ENCODE measurements at regions not wholly inside any gene's neighbourhood (a gene's known extent, or its start where the extent isn't known, plus 50 kb on each side); places are given as distances from the start of the nearest gene placed in this dataset.

GRCh38 chr2:240287011-240287410, 146.6 kb upstream of the OTOS start:
- DNase-seq (ENCODE audit: low read depth, low spot score): no peak
- in situ Hi-C loops (cut with HindIII; ENCODE audit: low pct_unique_long_range_greater_than_20kb, low sequenced_read_pairs): no loop called here

DNA sequence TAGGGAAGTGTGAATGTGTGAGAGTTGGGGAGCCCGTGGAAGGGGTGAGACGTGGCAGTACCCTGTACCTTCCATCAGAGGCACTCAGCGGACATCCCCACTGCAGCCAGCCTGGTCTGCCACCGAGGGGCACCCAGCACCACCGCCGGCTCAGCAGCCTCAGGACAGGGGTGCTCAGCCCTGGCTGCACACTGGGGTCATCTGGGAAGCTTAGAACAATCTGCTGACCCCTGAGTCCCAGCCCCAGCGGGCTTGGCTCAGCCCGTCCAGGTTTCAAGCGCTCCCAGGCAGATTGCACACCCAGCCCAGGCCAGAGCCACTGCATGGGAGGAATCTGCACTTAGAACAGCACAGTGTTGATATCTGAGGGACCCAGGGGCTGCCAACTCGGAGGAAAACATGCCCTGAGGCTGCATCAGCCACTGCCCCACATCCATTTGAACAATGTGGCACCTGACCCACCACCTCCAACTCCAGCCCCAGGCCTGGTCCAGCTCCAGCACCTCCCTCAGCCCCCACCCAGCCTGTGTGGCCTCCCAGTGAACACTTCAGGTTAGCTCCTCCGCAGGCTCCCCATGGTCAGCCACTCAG, 147.1 kb upstream of the OTOS start:
- no peak for DNase-seq (ENCODE audit: low read depth, low spot score)
- in situ Hi-C loops (cut with HindIII; ENCODE audit: low pct_unique_long_range_greater_than_20kb, low sequenced_read_pairs): no loop called here

- DNase-seq (ENCODE audit: low read depth, low spot score): no peak
- in situ Hi-C loops (cut with HindIII; ENCODE audit: low pct_unique_long_range_greater_than_20kb, low sequenced_read_pairs): no loop called here
Measured at GRCh38 chr2:240288087-240288521, 147.4 kb upstream of the GPC1 start.

GRCh38 chr2:240289701-240290431, 145.6 kb upstream of the GPC1 start:
- in situ Hi-C loops (cut with HindIII; ENCODE audit: low pct_unique_long_range_greater_than_20kb, low sequenced_read_pairs): no loop called here
- no peak for DNase-seq (ENCODE audit: low read depth, low spot score)

- DNase-seq (ENCODE audit: low read depth, low spot score): no peak
- in situ Hi-C loops (cut with HindIII; ENCODE audit: low pct_unique_long_range_greater_than_20kb, low sequenced_read_pairs): no loop called here
Measured at GRCh38 chr2:240290432-240291336, 144.8 kb upstream of the GPC1 start.

DNA sequence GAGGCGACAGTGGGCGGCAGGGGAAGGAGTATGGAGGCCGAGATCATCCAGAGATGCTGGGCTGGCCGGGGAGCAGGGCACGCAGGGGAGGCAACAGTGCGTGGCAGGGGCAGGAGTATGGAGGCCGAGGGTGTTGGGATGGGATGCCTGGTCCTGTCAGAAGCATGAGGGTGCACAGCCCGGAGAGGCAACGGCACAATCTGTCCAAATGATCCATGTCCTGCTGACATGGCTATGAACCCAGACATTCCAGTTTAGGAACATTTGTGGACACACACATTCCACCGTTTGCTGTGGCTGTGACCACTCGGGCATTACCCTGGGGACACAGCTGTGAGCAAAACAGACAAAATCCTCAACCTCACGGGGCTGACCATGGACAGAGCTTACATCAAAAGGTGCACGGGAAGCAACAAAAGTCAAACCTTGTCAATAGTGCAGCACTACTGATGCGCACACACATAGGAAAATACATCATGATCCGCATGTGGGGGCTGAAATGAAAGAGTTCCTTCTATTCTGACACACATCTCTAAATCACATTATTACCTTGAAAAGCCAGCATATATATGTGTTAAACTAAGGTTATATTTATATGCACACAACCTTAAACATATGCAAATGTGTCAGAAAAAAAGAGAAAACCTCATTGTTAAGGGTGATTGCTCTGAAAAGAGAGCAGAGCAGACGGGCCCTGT, 144.0 kb upstream of the GPC1 start:
- DNase-seq (ENCODE audit: low read depth, low spot score): no peak
- in situ Hi-C loops (cut with HindIII; ENCODE audit: low pct_unique_long_range_greater_than_20kb, low sequenced_read_pairs): no loop called here

- DNase-seq (ENCODE audit: low read depth, low spot score): no peak
- in situ Hi-C loops (cut with HindIII; ENCODE audit: low pct_unique_long_range_greater_than_20kb, low sequenced_read_pairs): no loop called here
Measured at GRCh38 chr2:240292035-240292574, 143.4 kb upstream of the GPC1 start.

DNA sequence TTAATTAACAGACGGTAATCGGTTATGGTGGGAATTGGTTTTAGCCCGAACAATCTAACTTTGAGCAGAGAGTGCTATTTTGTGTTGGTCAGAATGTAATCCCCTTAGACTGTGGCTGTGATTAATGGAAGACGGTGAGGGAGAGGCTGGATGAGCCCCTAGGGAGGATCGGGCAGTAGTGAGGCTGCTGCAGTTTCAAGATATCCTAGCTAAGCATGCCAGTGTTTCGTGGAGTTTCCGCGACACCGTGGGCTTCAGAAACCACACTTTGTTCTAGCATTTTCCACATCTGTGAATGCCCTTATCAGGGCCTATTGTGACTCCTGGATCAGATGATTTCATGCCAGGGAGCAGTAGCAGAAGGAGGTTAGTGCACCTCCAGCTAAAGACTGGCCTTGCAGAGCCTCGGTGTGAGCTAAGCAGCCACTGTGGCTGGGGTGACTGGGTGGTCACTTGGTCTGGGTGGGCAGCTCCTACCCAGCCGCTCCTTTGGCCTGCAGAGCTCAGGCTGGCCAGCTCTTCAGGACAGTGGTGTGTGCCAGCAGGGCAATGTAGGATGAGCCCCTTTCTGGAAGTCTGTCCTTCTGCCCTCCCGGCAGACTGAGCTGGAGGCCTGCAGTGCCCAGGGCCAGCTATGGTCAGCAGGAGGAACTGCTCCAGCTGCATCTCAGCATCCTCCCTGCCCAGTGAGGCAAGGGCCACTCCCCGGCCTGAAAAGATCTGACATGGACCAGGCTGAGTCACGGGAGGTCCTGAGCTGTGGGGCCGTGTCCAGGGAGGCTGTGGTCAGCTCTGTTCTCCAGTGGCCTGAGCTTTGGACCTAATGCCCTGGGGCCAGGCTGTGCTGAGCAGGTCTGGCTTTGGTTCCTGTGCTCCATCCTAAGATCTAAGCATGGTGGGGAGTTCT, 142.6 kb upstream of the GPC1 start:
- in situ Hi-C loops (cut with HindIII; ENCODE audit: low pct_unique_long_range_greater_than_20kb, low sequenced_read_pairs): no loop called here
- DNase-seq (ENCODE audit: low read depth, low spot score): no peak

DNA sequence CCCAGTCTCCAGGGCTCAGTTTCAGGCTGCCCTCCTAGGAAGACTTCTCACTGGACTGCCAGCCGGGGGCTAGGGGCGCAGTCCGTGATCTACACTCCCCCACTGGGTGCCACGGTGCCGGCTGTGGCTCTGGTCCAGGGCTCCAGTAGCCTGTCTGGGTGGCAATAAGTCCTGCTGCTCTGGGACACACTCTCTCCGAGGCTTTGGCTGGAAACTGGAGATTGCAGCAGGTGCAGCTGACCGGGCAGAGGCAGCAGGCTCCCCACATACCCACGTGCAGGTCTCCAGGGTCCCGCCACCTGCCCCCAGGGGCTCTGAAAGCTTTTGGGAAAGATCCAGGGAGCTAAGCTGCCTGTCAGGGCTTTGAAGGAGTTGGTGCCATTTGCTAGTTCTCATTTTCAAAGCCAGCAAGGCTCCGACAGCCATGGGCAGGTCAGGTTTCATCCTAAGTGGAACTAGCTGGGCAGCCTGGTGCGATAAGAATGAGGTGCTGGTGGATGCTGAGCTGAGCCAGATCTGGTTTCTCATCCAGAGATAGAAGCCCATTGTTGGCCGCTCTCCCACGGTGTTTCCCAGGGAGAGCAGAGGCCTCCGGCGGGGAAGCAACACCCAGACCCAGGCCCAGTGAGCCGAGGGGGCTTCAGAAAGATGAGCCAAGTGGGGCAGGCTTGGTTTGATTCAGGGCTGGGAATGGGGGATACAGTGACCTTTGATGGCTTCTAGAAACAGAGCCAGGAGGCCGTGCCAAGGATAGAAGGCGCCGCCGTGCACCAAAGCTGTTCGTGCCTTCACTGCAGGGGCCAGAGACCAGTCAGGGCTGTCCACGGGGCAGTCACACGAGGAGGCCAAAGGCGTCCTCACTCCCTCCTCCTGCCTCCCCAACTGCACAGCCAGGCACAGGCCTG, 141.7 kb upstream of the GPC1 start:
- no peak for DNase-seq (ENCODE audit: low read depth, low spot score)
- in situ Hi-C loops (cut with HindIII; ENCODE audit: low pct_unique_long_range_greater_than_20kb, low sequenced_read_pairs): no loop called here

DNA sequence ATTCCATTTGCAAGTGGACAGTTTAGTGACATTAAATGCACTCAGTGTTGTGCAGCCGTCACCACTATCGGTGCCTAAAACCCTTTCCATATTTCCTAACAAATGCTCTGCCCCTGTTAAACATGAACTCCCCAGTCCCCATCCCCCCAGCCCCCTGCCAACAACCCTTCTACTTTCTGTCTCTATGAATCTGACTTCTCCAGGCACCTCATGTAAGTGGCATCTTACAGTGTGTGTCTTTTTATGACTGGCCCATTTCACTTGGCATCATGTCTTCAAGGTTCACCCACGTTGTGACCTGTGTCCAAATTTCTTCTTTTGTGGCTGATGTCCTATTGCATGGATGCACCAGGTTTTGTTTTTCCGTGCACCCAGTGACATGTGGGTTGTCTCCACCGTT, 140.9 kb upstream of the GPC1 start:
- in situ Hi-C loops (cut with HindIII; ENCODE audit: low pct_unique_long_range_greater_than_20kb, low sequenced_read_pairs): no loop called here
- DNase-seq (ENCODE audit: low read depth, low spot score): no peak

DNA sequence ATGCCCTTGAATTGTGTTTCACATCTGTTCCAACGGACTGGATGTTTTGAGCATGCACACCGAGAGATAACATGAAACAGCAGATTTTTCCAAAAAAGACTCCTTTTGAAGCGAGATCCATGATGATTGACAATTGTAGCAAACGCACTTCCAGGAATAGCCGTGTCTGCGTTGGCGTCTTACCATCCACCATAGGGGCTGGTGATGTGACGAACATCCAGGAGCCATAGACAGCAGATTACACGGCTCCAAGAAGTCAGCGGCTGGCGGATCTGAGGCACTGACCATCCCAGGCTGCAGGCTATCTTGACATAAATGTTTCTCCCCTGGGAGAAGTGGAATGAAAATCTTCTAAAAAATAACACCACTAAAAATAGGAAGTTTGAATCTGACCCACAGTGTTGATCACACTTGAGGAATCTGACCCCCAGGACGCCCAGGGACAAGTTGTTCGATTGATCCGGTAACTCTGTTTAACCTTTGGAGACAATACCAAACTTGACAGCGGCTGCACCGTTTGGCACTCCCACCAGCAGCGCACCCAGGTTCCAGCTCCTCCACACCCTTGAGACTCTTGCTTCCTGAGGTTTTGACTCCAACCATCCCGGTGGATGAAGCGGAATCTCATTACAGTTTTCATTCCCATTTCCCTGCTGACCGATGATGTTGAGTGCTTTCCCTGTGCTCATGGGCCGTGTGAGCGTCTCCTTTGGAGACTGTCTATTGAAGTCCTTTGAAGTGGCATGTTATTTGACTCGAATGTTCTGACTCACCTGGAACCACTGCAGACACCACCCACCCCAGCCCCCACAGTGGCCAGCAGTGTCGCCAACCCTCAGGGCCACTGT, 140.0 kb upstream of the GPC1 start:
- in situ Hi-C loops (cut with HindIII; ENCODE audit: low pct_unique_long_range_greater_than_20kb, low sequenced_read_pairs): no loop called here
- DNase-seq (ENCODE audit: low read depth, low spot score): no peak

DNA sequence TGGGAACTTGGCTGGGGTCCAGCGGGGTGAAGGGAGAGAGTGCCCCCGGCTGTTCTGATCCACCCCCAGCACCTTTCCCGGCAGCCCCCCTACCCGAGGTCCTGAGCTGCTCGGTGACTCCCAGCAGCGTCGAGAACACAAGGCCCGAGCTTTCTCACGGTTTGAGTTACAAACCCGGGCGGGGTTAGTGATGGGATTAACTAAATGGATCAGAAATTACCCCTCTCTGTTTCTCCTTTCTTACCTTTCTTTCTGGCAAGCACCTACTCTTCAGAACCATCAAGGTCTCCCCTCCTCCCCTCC, 139.4 kb upstream of the GPC1 start:
- in situ Hi-C loops (cut with HindIII; ENCODE audit: low pct_unique_long_range_greater_than_20kb, low sequenced_read_pairs): no loop called here
- no peak for DNase-seq (ENCODE audit: low read depth, low spot score)

DNA sequence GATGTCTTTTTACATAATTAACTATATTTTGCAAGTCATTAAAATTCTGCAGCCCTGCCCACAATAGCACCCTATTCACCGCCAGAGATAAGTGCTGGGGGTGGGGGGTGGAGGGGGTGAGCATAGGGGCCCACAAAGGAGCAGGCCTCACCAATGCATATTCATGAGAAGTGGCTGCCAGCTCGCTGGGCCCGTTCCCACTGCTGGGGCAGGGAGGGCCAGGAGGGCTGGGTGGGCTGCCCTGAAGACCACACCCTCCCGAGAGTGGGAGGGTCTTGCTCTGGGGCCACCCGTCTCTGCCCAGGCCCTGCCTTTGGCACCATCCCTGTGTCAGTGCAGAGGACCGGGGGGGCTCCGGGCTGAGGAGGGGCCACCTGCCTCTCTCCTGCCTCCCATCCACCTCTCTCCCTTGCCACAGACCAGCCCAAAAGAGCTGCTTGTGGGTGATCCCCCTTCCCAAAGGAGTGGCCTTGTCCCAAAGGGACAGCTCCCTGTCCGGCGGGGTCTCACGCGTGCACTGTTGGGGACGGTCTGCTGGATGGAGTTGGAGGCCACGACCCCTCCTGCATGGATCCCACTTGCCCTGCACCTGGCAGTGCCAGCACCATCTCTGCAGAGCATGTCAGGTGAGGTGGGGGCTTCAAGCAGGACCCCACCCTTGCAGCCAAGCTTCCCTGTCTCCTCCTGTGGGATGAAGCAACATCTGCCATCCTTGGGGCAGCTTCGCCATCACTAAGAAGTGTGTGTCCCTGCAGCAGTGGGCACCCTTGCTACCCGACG, 138.8 kb upstream of the GPC1 start:
- in situ Hi-C loops (cut with HindIII; ENCODE audit: low pct_unique_long_range_greater_than_20kb, low sequenced_read_pairs): no loop called here
- no peak for DNase-seq (ENCODE audit: low read depth, low spot score)

DNA sequence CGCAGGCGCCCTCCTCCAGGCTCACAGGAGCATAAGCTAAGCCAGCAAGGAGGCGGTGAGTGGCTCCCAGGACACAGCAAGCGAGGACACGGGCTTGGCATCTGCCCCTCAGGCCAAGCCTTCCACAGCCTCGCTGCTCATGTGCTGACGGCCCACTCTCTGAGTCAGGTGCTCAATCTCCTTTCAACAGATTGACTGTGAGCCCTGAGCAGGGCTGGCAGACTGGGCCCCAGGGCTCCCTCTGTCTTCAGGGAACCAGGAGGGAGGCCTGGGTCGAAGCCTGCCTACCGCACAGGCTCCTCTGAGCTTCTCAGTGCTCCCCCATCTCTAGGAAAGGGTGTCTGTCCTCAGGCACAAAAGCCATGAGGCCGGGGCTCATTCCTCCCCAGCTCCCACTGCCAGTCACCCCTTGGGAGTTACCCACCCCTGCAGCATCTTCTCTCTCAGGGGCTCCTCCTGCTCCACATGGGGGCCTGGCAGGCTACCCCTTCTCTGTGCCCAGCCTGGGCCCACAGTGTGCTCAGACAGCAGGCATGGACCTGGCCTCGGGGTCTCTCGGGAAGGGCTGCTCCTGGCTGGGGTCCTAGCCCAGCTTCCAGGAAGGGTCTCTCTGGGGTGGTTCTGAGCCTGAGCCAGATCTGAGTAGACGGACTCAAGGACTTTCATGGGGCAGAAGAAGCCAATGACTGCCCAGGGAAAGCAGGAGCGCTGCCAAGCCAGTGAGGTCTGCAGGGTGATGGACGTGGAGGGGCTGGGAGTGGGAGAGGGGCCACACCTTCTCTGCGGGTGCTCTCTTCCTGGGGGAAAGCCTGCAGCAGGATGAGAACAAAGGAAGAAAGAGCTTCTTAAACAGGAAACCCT, 138.0 kb upstream of the GPC1 start:
- in situ Hi-C loops (cut with HindIII; ENCODE audit: low pct_unique_long_range_greater_than_20kb, low sequenced_read_pairs): no loop called here
- DNase-seq (ENCODE audit: low read depth, low spot score): no peak
